GM12878 (cell line): ENCODE measurements at regions not wholly inside any gene's neighbourhood (a gene's known extent, or its start where the extent isn't known, plus 50 kb on each side); places are given as distances from the start of the nearest gene placed in this dataset.

Experiments used
- ATAC-seq: fragments of 200-7000 bp; cut with Tn5 transposase; 3 replicates; pipeline ENCODE4 v1.9.1; 2020; ENCODE audit warnings: mild to moderate bottlenecking, moderate library complexity
- BruUV-seq: library from RNA; stranded (reverse); fragments of 400-500 nt; replicated peaks from 2 replicates; lab custom pipeline; 2021; lab: Mats Ljungman, UMichigan
- CTCF ChIA-PET: fragments of 300-600 bp; sonication (Branson Sonifier 250); formaldehyde crosslinking; extraction: SDS; loops from one replicate; lab custom pipeline; 2021; ENCODE audit warnings: inconsistent platforms; lab: Yijun Ruan, JAX
- POLR2A ChIA-PET: fragments of 350-600 bp; formaldehyde crosslinking; extraction: SDS; loops from one replicate; lab custom pipeline; 2021; ENCODE audit warnings: inconsistent platforms; lab: Charles Lee
- RAD21 ChIA-PET: fragments of 300-600 bp; sonication (Branson Sonifier 250); formaldehyde crosslinking; loops from one replicate; lab custom pipeline; 2023; ENCODE audit warnings: antibody characterized with exemption; ENCODE audit not compliant: unreplicated experiment; lab: Charles Lee
- SMC1A ChIA-PET: fragments of 300-600 bp; sonication (Branson Sonifier 250); formaldehyde crosslinking; loops from one replicate; lab custom pipeline; 2023; ENCODE audit not compliant: unreplicated experiment, uncharacterized antibody; lab: Charles Lee
- DNase-seq: peaks from one replicate; pipeline ENCODE4 v3.0.0-alpha.2; 2011; ENCODE audit warnings: low read depth, low spot score
- FAIRE-seq: peaks from 3 replicates; lab custom pipeline; 2011; peaks lifted over from hg19 to GRCh38; lab: Jason Lieb, UNC
- H2AFZ ChIP-seq: 2 replicates; pipeline ENCODE4 v1.6.0; 2011; ENCODE audit warnings: low read depth, low read length, control low read depth; ENCODE audit not compliant: control insufficient read depth
- H3K27ac ChIP-seq: 2 replicates; pipeline ENCODE4 v1.5.1; 2011; ENCODE audit warnings: control low read depth; ENCODE audit not compliant: control insufficient read depth, insufficient read depth
- H3K27me3 ChIP-seq, 2 experiments: replicated peaks in 1 of 2; 2 replicates each; pipeline versions ENCODE4 v1.6.0 to v1.6.1; 2011; ENCODE audit warnings: low read length in 1 of 2; ENCODE audit not compliant: control insufficient read depth in 2 of 2, insufficient read depth in 2 of 2
- H3K36me3 ChIP-seq, 2 experiments: 2 replicates each; pipeline ENCODE4 v1.5.1; 2011; ENCODE audit warnings: low read length in 1 of 2; ENCODE audit not compliant: control insufficient read depth in 2 of 2, insufficient read depth in 2 of 2
- H3K4me1 ChIP-seq: 2 replicates; pipeline ENCODE4 v1.6.1; 2011; ENCODE audit warnings: mild to moderate bottlenecking, low read length, moderate library complexity, mixed read lengths; ENCODE audit not compliant: control insufficient read depth, insufficient read depth
- H3K4me2 ChIP-seq: 2 replicates; pipeline ENCODE4 v1.6.0; 2011; ENCODE audit warnings: control low read depth; ENCODE audit not compliant: control insufficient read depth, insufficient read depth
- H3K4me3 ChIP-seq: fragments of 200-600 bp; sonication (generic); 2 replicates; pipeline ENCODE4 v1.5.1; 2016
- H3K79me2 ChIP-seq: 2 replicates; pipeline ENCODE4 v1.6.0; 2011; ENCODE audit warnings: low read length; ENCODE audit not compliant: control insufficient read depth, insufficient read depth
- H3K9ac ChIP-seq: 2 replicates; pipeline ENCODE4 v1.8.0; 2011; ENCODE audit warnings: low read length, control low read depth, mixed read lengths; ENCODE audit not compliant: control insufficient read depth, insufficient read depth
- H3K9me3 ChIP-seq: replicated peaks from 3 replicates; pipeline ENCODE4 v1.5.1; 2011; ENCODE audit warnings: mild to moderate bottlenecking, low read length; ENCODE audit not compliant: control insufficient read depth, insufficient read depth
- H4K20me1 ChIP-seq: 2 replicates; pipeline ENCODE4 v1.6.0; 2011; ENCODE audit not compliant: control insufficient read depth, insufficient read depth
- CBX3 ChIP-seq: fragments of 200-600 bp; sonication (generic); IDR thresholded peaks from 2 replicates; pipeline ENCODE4 v1.6.1; 2016; ENCODE audit warnings: low read depth, borderline replicate concordance
- CBX5 ChIP-seq: sonication (generic); IDR thresholded peaks from 2 replicates; pipeline ENCODE4 v1.6.1; 2016; ENCODE audit warnings: low read depth, moderate library complexity, mild to moderate bottlenecking, inconsistent platforms
- CHD1 ChIP-seq: IDR thresholded peaks from 2 replicates; pipeline ENCODE4 v1.6.1; 2012; ENCODE audit warnings: low read depth, low read length, improper control_type of control experiment
- DPF2 ChIP-seq: fragments of 450-650 bp; IDR thresholded peaks from 2 replicates; pipeline ENCODE4 v1.6.1; 2017; ENCODE audit warnings: mild to moderate bottlenecking
- IRF4 ChIP-seq: IDR thresholded peaks from 2 replicates; pipeline ENCODE4 v1.6.1; 2011; ENCODE audit warnings: low read depth, low read length
- KAT2A ChIP-seq: conservative IDR thresholded peaks from 2 replicates; pipeline ENCODE4 v1.6.1; 2011; ENCODE audit warnings: low read depth, low read length; ENCODE audit not compliant: control insufficient read depth
- MYC ChIP-seq: IDR thresholded peaks from 2 replicates; pipeline ENCODE4 v1.6.1; 2011; ENCODE audit warnings: mild to moderate bottlenecking, low read length, moderate library complexity, inconsistent platforms; ENCODE audit not compliant: insufficient read depth, insufficient replicate concordance, insufficient read length, severe bottlenecking
- RFX5 ChIP-seq: IDR thresholded peaks from 2 replicates; pipeline ENCODE4 v1.6.1; 2011; ENCODE audit warnings: low read depth, low read length, improper control_type of control experiment
- SMC3 ChIP-seq: IDR thresholded peaks from 2 replicates; pipeline ENCODE4 v1.6.1; 2011; ENCODE audit warnings: low read length, improper control_type of control experiment, borderline replicate concordance
- SREBF1 ChIP-seq: IDR thresholded peaks from 2 replicates; pipeline ENCODE4 v1.6.1; 2012; ENCODE audit warnings: mild to moderate bottlenecking, low read length
- SREBF2 ChIP-seq: IDR thresholded peaks from 2 replicates; pipeline ENCODE4 v1.6.1; 2012; ENCODE audit warnings: mild to moderate bottlenecking, low read length
- WRNIP1 ChIP-seq: IDR thresholded peaks from 2 replicates; pipeline ENCODE4 v1.6.1; 2011; ENCODE audit warnings: low read depth, low read length, improper control_type of control experiment, borderline replicate concordance
- WGBS: methylation state at CpG from one replicate; pipeline ENCODE4 v1.1.6; 2016; ENCODE audit warnings: low lambda C conversion rate; ENCODE audit not compliant: insufficient replicate concordance, insufficient coverage; ENCODE audit errors: missing lambda C conversion rate; 5-methylcytosine and 5-hydroxymethylcytosine counted together
- in situ Hi-C: fragments of 300-500 bp; cut with MboI; formaldehyde crosslinking; loops from 9 replicates; pipeline ENCODE4 v1.14.3; 2018; ENCODE audit warnings: mixed read lengths
- intact Hi-C: fragments of 100-400 bp; cut with micrococcal nuclease; formaldehyde crosslinking; loops from one replicate; pipeline ENCODE4 v1.14.2; 2022; ENCODE audit not compliant: unreplicated experiment
- TF ChIP-seq, protein P1 (sequence below): fragments of 450-650 bp; IDR thresholded peaks from 2 replicates; pipeline ENCODE4 v1.6.1; 2017; ENCODE audit warnings: borderline replicate concordance
- TF ChIP-seq, protein P2 (sequence below): fragments of 450-650 bp; IDR thresholded peaks from 2 replicates; pipeline ENCODE4 v1.6.1; 2016; ENCODE audit warnings: mild to moderate bottlenecking

DNA sequence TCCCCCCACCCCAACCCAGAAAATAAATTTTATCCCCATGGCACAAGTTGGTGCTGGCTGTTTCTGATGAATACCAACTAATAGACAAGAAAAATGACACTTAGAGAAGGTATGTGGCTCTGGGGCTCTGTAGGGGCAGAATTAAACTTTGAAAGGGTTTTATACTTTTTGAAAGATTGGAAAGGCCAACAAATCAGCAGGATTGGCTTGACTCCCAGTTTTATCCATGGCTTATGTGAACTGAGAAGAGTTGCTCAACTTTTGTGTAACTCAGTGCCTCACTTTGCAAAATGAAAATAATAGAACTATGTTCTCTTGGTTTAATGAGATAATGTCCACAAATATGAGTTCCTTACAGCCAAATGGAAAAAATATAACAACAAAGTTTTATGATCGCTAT lies 288.9 kb upstream of the KIF2A start:
- SMC1A ChIA-PET, result no interaction called here
- ATAC-seq, result no peak
- BruUV-seq, result no TSS peak
- H3K4me3 ChIP-seq, result no peak overlapping the region
- CTCF ChIA-PET, result no interaction called here
- no peak overlapping the region for H3K9ac ChIP-seq
- in situ Hi-C loops, result no loop called here
- POLR2A ChIA-PET, result no interaction called here
- intact Hi-C loops, result no loop called here
- 54% methylated on average over 1 of the region's 1 CpG for WGBS
- H3K4me1 ChIP-seq, result no peaks in the 10 kb centered on the region
- H3K79me2 ChIP-seq, result no peaks in the 10 kb centered on the region
- H4K20me1 ChIP-seq, result no peaks in the 10 kb centered on the region
- no peak overlapping the region for H3K27ac ChIP-seq
- H2AFZ ChIP-seq, result no peak overlapping the region
- H3K4me2 ChIP-seq, result no peak overlapping the region
- H3K9me3 ChIP-seq, result no peaks in the 10 kb centered on the region
- RAD21 ChIA-PET, result no interaction called here
- no peak for DNase-seq
- no peaks in the 10 kb centered on the region; a peak in 1 of 4 replicates for H3K27me3 ChIP-seq
- FAIRE-seq, result no peak
- H3K36me3 ChIP-seq, result no peaks in the 10 kb centered on the region
- TF ChIP-seq, protein P1, sequence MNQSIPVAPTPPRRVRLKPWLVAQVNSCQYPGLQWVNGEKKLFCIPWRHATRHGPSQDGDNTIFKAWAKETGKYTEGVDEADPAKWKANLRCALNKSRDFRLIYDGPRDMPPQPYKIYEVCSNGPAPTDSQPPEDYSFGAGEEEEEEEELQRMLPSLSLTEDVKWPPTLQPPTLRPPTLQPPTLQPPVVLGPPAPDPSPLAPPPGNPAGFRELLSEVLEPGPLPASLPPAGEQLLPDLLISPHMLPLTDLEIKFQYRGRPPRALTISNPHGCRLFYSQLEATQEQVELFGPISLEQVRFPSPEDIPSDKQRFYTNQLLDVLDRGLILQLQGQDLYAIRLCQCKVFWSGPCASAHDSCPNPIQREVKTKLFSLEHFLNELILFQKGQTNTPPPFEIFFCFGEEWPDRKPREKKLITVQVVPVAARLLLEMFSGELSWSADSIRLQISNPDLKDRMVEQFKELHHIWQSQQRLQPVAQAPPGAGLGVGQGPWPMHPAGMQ, result no peak
- TF ChIP-seq CBX5, result no peak
- no peak for TF ChIP-seq SREBF1
- TF ChIP-seq, all 136 proteins: peak for 0

DNA sequence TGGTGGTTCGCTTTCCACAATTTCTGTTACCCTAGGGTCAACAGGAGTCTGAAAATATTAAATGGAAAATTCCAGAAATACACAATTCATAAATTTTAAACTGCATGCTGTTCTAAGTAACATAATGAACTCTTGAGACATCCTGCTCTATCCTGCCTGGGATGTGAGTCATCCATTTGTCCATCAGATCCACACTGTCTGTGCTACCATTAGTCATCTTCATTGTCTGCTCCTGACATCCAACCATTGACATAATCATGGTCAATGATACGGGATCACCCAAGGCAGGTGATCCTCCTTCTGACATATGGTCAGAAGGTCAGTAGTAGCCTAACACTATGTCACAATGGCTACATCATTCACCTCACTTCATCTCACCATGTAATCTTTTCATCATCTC lies 276.7 kb upstream of the KIF2A start:
- intact Hi-C loops (no loop called here), in situ Hi-C loops (no loop called here)
- H3K4me3 ChIP-seq, result no peak overlapping the region
- no peaks in the 10 kb centered on the region for H3K79me2 ChIP-seq
- RAD21 ChIA-PET, result no interaction called here
- ATAC-seq (no peak), DNase-seq (no peak), FAIRE-seq (no peak)
- BruUV-seq, result no TSS peak
- POLR2A ChIA-PET, result no interaction called here
- H3K27me3 ChIP-seq, result no peaks in the 10 kb centered on the region
- H3K27ac ChIP-seq, result no peak overlapping the region
- SMC1A ChIA-PET, result no interaction called here
- H3K9me3 ChIP-seq, result no peaks in the 10 kb centered on the region
- 2% methylated on average over 2 of the region's 2 CpGs for WGBS
- no peaks in the 10 kb centered on the region for H4K20me1 ChIP-seq
- no peak for TF ChIP-seq DPF2
- TF ChIP-seq SREBF2, result no peak
- no peak for TF ChIP-seq KAT2A
- no peak for TF ChIP-seq CHD1
- no peak for TF ChIP-seq RFX5
- TF ChIP-seq CBX3, result no peak
- TF ChIP-seq, protein P2, sequence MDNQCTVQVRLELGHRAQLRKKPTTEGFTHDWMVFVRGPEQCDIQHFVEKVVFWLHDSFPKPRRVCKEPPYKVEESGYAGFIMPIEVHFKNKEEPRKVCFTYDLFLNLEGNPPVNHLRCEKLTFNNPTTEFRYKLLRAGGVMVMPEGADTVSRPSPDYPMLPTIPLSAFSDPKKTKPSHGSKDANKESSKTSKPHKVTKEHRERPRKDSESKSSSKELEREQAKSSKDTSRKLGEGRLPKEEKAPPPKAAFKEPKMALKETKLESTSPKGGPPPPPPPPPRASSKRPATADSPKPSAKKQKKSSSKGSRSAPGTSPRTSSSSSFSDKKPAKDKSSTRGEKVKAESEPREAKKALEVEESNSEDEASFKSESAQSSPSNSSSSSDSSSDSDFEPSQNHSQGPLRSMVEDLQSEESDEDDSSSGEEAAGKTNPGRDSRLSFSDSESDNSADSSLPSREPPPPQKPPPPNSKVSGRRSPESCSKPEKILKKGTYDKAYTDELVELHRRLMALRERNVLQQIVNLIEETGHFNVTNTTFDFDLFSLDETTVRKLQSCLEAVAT, result no peak
- TF ChIP-seq SMC3, result no peak
- TF ChIP-seq, protein P1, result no peak
- TF ChIP-seq WRNIP1, result no peak
- no peak for TF ChIP-seq IRF4
- no peak for TF ChIP-seq MYC
- CTCF ChIA-PET, result no interaction called here
- H2AFZ ChIP-seq, result no peak overlapping the region
- H3K4me2 ChIP-seq, result no peak overlapping the region
- H3K9ac ChIP-seq, result no peak overlapping the region
- H3K36me3 ChIP-seq, result no peaks in the 10 kb centered on the region
- no peaks in the 10 kb centered on the region for H3K4me1 ChIP-seq
